HL-60 (cell line): ENCODE measurements at regions not wholly inside any gene's neighbourhood (a gene's known extent, or its start where the extent isn't known, plus 50 kb on each side); places are given as distances from the start of the nearest gene placed in this dataset.

Experiments
- GABPA ChIP-seq: IDR thresholded peaks from 2 replicates; pipeline ENCODE4 v1.6.1; 2012; ENCODE audit warnings: low read depth
- POLR2AphosphoS5 ChIP-seq: IDR thresholded peaks from 2 replicates; pipeline ENCODE4 v1.6.1; 2012; ENCODE audit warnings: low read depth
- SPI1 ChIP-seq: IDR thresholded peaks from 2 replicates; pipeline ENCODE4 v1.6.1; 2012; ENCODE audit warnings: low read depth, mild to moderate bottlenecking, borderline replicate concordance
- TF ChIP-seq, protein P1 (sequence below): IDR thresholded peaks from one replicate; pipeline ENCODE4 v1.5.1; 2011; ENCODE audit warnings: low read length, control low read depth, inconsistent platforms; ENCODE audit not compliant: insufficient read depth
- TF ChIP-seq, protein P2 (sequence below): IDR thresholded peaks from 2 replicates; pipeline ENCODE4 v1.6.1; 2012; ENCODE audit warnings: low read depth; ENCODE audit not compliant: insufficient replicate concordance

GRCh38 chr18:79608069-79608468 lies 71.5 kb upstream of the CTDP1 start:
- TF ChIP-seq, protein P1, sequence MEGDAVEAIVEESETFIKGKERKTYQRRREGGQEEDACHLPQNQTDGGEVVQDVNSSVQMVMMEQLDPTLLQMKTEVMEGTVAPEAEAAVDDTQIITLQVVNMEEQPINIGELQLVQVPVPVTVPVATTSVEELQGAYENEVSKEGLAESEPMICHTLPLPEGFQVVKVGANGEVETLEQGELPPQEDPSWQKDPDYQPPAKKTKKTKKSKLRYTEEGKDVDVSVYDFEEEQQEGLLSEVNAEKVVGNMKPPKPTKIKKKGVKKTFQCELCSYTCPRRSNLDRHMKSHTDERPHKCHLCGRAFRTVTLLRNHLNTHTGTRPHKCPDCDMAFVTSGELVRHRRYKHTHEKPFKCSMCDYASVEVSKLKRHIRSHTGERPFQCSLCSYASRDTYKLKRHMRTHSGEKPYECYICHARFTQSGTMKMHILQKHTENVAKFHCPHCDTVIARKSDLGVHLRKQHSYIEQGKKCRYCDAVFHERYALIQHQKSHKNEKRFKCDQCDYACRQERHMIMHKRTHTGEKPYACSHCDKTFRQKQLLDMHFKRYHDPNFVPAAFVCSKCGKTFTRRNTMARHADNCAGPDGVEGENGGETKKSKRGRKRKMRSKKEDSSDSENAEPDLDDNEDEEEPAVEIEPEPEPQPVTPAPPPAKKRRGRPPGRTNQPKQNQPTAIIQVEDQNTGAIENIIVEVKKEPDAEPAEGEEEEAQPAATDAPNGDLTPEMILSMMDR = no peak
- TF ChIP-seq, protein P2, sequence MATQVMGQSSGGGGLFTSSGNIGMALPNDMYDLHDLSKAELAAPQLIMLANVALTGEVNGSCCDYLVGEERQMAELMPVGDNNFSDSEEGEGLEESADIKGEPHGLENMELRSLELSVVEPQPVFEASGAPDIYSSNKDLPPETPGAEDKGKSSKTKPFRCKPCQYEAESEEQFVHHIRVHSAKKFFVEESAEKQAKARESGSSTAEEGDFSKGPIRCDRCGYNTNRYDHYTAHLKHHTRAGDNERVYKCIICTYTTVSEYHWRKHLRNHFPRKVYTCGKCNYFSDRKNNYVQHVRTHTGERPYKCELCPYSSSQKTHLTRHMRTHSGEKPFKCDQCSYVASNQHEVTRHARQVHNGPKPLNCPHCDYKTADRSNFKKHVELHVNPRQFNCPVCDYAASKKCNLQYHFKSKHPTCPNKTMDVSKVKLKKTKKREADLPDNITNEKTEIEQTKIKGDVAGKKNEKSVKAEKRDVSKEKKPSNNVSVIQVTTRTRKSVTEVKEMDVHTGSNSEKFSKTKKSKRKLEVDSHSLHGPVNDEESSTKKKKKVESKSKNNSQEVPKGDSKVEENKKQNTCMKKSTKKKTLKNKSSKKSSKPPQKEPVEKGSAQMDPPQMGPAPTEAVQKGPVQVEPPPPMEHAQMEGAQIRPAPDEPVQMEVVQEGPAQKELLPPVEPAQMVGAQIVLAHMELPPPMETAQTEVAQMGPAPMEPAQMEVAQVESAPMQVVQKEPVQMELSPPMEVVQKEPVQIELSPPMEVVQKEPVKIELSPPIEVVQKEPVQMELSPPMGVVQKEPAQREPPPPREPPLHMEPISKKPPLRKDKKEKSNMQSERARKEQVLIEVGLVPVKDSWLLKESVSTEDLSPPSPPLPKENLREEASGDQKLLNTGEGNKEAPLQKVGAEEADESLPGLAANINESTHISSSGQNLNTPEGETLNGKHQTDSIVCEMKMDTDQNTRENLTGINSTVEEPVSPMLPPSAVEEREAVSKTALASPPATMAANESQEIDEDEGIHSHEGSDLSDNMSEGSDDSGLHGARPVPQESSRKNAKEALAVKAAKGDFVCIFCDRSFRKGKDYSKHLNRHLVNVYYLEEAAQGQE = no peak
- no peak for TF ChIP-seq GABPA
- no peak for TF ChIP-seq POLR2AphosphoS5
- TF ChIP-seq SPI1 = no peak
